ENCODE measurements at regions not wholly inside any gene's neighbourhood (a gene's known extent, or its start where the extent isn't known, plus 50 kb on each side); places are given as distances from the start of the nearest gene placed in this dataset.

- H3K4me3 ChIP-seq (ENCODE audit: low read depth in 1 of 3, low read length in 3 of 3): peak overlapping the region; percentile 40 to 53 (median 49)
- H3K9me3 ChIP-seq (ENCODE audit: control insufficient read depth in 2 of 2, insufficient read depth in 1 of 2, low read depth in 1 of 2, low read length in 1 of 2): no peaks in the 10 kb centered on the region
- peaks cover 0 to 10% (median 0%) of the 10 kb centered on the region in 3 donors for H3K27me3 ChIP-seq (ENCODE audit: control insufficient read depth in 3 of 3, insufficient read depth in 3 of 3, low read length in 3 of 3)
- H3K36me3 ChIP-seq (ENCODE audit: control insufficient read depth in 3 of 3, insufficient read depth in 2 of 3, low read depth in 1 of 3, low read length in 3 of 3): no peaks in the 10 kb centered on the region
- DNase-seq (peak; percentile 4 to 17), FAIRE-seq (no peak)
- H3K27ac ChIP-seq (ENCODE audit: low read depth in 1 of 3, low read length in 2 of 3): peak overlapping the region in 2 of 3 donors; percentile 61 to 90
- WGBS, 3 donors: 0 to 1% (median 0%) methylated on average over 5 of the region's 5 CpGs
- peaks cover 0 to 18% (median 0%) of the 10 kb centered on the region in 3 donors for H3K4me1 ChIP-seq (ENCODE audit: control insufficient read depth in 3 of 3, insufficient read depth in 2 of 3, low read depth in 1 of 3, low read length in 2 of 3)
These were observed 155.0 kb upstream of the LYZL2 start for GRCh38 chr10:30784524-30784896.

- FAIRE-seq (no peak), DNase-seq (peak; percentile 55 to 83)
- H3K36me3 ChIP-seq (ENCODE audit: control insufficient read depth in 3 of 3, insufficient read depth in 2 of 3, low read depth in 1 of 3, low read length in 3 of 3): no peaks in the 10 kb centered on the region
- no peaks in the 10 kb centered on the region for H3K9me3 ChIP-seq (ENCODE audit: control insufficient read depth in 2 of 2, insufficient read depth in 1 of 2, low read depth in 1 of 2, low read length in 1 of 2)
- peaks cover 0 to 10% (median 0%) of the 10 kb centered on the region in 3 donors for H3K27me3 ChIP-seq (ENCODE audit: control insufficient read depth in 3 of 3, insufficient read depth in 3 of 3, low read length in 3 of 3)
- peak overlapping the region in 2 of 3 donors; percentile 61 to 90 for H3K27ac ChIP-seq (ENCODE audit: low read depth in 1 of 3, low read length in 2 of 3)
- peaks cover 0 to 18% (median 0%) of the 10 kb centered on the region in 3 donors for H3K4me1 ChIP-seq (ENCODE audit: control insufficient read depth in 3 of 3, insufficient read depth in 2 of 3, low read depth in 1 of 3, low read length in 2 of 3)
- WGBS, 3 donors: 0 to 4% (median 1%) methylated on average over 18 of the region's 18 CpGs
- H3K4me3 ChIP-seq (ENCODE audit: low read depth in 1 of 3, low read length in 3 of 3): peak overlapping the region in 1 of 3 donors; percentile 2
These were observed 154.5 kb upstream of the LYZL2 start for GRCh38 chr10:30783939-30784501.

GRCh38 chr10:30782537-30783461, 153.2 kb upstream of the LYZL2 start:
- Histone ChIP-seq H3K36me3 (ENCODE audit: control insufficient read depth in 3 of 3, insufficient read depth in 2 of 3, low read depth in 1 of 3, low read length in 3 of 3) (no peaks in the 10 kb centered on the region), H3K4me3 (ENCODE audit: low read depth in 1 of 3, low read length in 3 of 3) (no peak overlapping the region), H3K27me3 (ENCODE audit: control insufficient read depth in 3 of 3, insufficient read depth in 3 of 3, low read length in 3 of 3) (peaks cover 0 to 10% (median 0%) of the 10 kb centered on the region in 3 donors), H3K4me1 (ENCODE audit: control insufficient read depth in 3 of 3, insufficient read depth in 2 of 3, low read depth in 1 of 3, low read length in 2 of 3) (peaks cover 0 to 18% (median 0%) of the 10 kb centered on the region in 3 donors), H3K9me3 (ENCODE audit: control insufficient read depth in 2 of 2, insufficient read depth in 1 of 2, low read depth in 1 of 2, low read length in 1 of 2) (no peaks in the 10 kb centered on the region), H3K27ac (ENCODE audit: low read depth in 1 of 3, low read length in 2 of 3) (peak overlapping the region in 2 of 3 donors; percentile 18 to 71)
- FAIRE-seq (no peak), DNase-seq (no peak)
- WGBS, 3 donors: 51 to 66% (median 58%) methylated on average over 15 of the region's 15 CpGs

- peak overlapping the region in 2 of 3 donors; percentile 6 to 42 for H3K27ac ChIP-seq (ENCODE audit: low read depth in 1 of 3, low read length in 2 of 3)
- H3K4me3 ChIP-seq (ENCODE audit: low read depth in 1 of 3, low read length in 3 of 3): no peak overlapping the region
- DNase-seq: no peak
- no peaks in the 10 kb centered on the region for H3K9me3 ChIP-seq (ENCODE audit: control insufficient read depth in 2 of 2, insufficient read depth in 1 of 2, low read depth in 1 of 2, low read length in 1 of 2)
- WGBS, 3 donors: 63 to 67% (median 64%) methylated on average over 7 of the region's 7 CpGs
- peaks cover 0 to 10% (median 0%) of the 10 kb centered on the region in 3 donors for H3K27me3 ChIP-seq (ENCODE audit: control insufficient read depth in 3 of 3, insufficient read depth in 3 of 3, low read length in 3 of 3)
- peaks cover 0 to 18% (median 0%) of the 10 kb centered on the region in 3 donors for H3K4me1 ChIP-seq (ENCODE audit: control insufficient read depth in 3 of 3, insufficient read depth in 2 of 3, low read depth in 1 of 3, low read length in 2 of 3)
- FAIRE-seq: no peak
- H3K36me3 ChIP-seq (ENCODE audit: control insufficient read depth in 3 of 3, insufficient read depth in 2 of 3, low read depth in 1 of 3, low read length in 3 of 3): no peaks in the 10 kb centered on the region
These were observed 152.6 kb upstream of the LYZL2 start for GRCh38 chr10:30782157-30782536.

- Histone ChIP-seq H3K9me3 (ENCODE audit: control insufficient read depth in 2 of 2, insufficient read depth in 1 of 2, low read depth in 1 of 2, low read length in 1 of 2) (no peaks in the 10 kb centered on the region), H3K4me3 (ENCODE audit: low read depth in 1 of 3, low read length in 3 of 3) (no peak overlapping the region), H3K27me3 (ENCODE audit: control insufficient read depth in 3 of 3, insufficient read depth in 3 of 3, low read length in 3 of 3) (peaks cover 0 to 10% (median 0%) of the 10 kb centered on the region in 3 donors), H3K27ac (ENCODE audit: low read depth in 1 of 3, low read length in 2 of 3) (no peak overlapping the region), H3K36me3 (ENCODE audit: control insufficient read depth in 3 of 3, insufficient read depth in 2 of 3, low read depth in 1 of 3, low read length in 3 of 3) (no peaks in the 10 kb centered on the region), H3K4me1 (ENCODE audit: control insufficient read depth in 3 of 3, insufficient read depth in 2 of 3, low read depth in 1 of 3, low read length in 2 of 3) (peaks cover 0 to 18% (median 0%) of the 10 kb centered on the region in 3 donors)
- FAIRE-seq (no peak), DNase-seq (no peak)
- 80 to 90% (median 84%) methylated on average over 12 of the region's 12 CpGs for WGBS, 3 donors
These were observed 152.1 kb upstream of the LYZL2 start for GRCh38 chr10:30781670-30782121.

GRCh38 chr10:30778769-30779168, 149.2 kb upstream of the LYZL2 start:
- no peak overlapping the region for H3K4me3 ChIP-seq (ENCODE audit: low read depth in 1 of 3, low read length in 3 of 3)
- peaks cover 0 to 10% (median 0%) of the 10 kb centered on the region in 3 donors for H3K4me1 ChIP-seq (ENCODE audit: control insufficient read depth in 3 of 3, insufficient read depth in 2 of 3, low read depth in 1 of 3, low read length in 2 of 3)
- no peaks in the 10 kb centered on the region for H3K9me3 ChIP-seq (ENCODE audit: control insufficient read depth in 2 of 2, insufficient read depth in 1 of 2, low read depth in 1 of 2, low read length in 1 of 2)
- H3K36me3 ChIP-seq (ENCODE audit: control insufficient read depth in 3 of 3, insufficient read depth in 2 of 3, low read depth in 1 of 3, low read length in 3 of 3): no peaks in the 10 kb centered on the region
- FAIRE-seq (no peak), DNase-seq (no peak)
- WGBS, 3 donors: 10 to 77% (median 46%) methylated on average over 1 of the region's 1 CpG
- no peak overlapping the region for H3K27ac ChIP-seq (ENCODE audit: low read depth in 1 of 3, low read length in 2 of 3)
- H3K27me3 ChIP-seq (ENCODE audit: control insufficient read depth in 3 of 3, insufficient read depth in 3 of 3, low read length in 3 of 3): peaks cover 0 to 4% (median 0%) of the 10 kb centered on the region in 3 donors

GRCh38 chr10:30775779-30776591, 146.4 kb upstream of the LYZL2 start:
- no peak for DNase-seq
- Histone ChIP-seq H3K9me3 (ENCODE audit: control insufficient read depth in 2 of 2, insufficient read depth in 1 of 2, low read depth in 1 of 2, low read length in 1 of 2) (peaks cover 0 to 6% of the 10 kb centered on the region in 2 donors), H3K27ac (ENCODE audit: low read depth in 1 of 3, low read length in 2 of 3) (peak overlapping the region in 1 of 3 donors; percentile 21), H3K27me3 (ENCODE audit: control insufficient read depth in 3 of 3, insufficient read depth in 3 of 3, low read length in 3 of 3) (no peaks in the 10 kb centered on the region), H3K4me3 (ENCODE audit: low read depth in 1 of 3, low read length in 3 of 3) (no peak overlapping the region), H3K4me1 (ENCODE audit: control insufficient read depth in 3 of 3, insufficient read depth in 2 of 3, low read depth in 1 of 3, low read length in 2 of 3) (no peaks in the 10 kb centered on the region), H3K36me3 (ENCODE audit: control insufficient read depth in 3 of 3, insufficient read depth in 2 of 3, low read depth in 1 of 3, low read length in 3 of 3) (no peaks in the 10 kb centered on the region)
- FAIRE-seq: no peak
- WGBS, 3 donors: 69 to 72% (median 70%) methylated on average over 10 of the region's 10 CpGs

GRCh38 chr10:30774261-30774660, 144.7 kb upstream of the LYZL2 start:
- no peaks in the 10 kb centered on the region for H3K36me3 ChIP-seq (ENCODE audit: control insufficient read depth in 3 of 3, insufficient read depth in 2 of 3, low read depth in 1 of 3, low read length in 3 of 3)
- FAIRE-seq (no peak), DNase-seq (no peak)
- no peaks in the 10 kb centered on the region for H3K27me3 ChIP-seq (ENCODE audit: control insufficient read depth in 3 of 3, insufficient read depth in 3 of 3, low read length in 3 of 3)
- no peak overlapping the region for H3K4me3 ChIP-seq (ENCODE audit: low read depth in 1 of 3, low read length in 3 of 3)
- H3K9me3 ChIP-seq (ENCODE audit: control insufficient read depth in 2 of 2, insufficient read depth in 1 of 2, low read depth in 1 of 2, low read length in 1 of 2): peaks cover 0 to 22% of the 10 kb centered on the region in 2 donors
- no peaks in the 10 kb centered on the region for H3K4me1 ChIP-seq (ENCODE audit: control insufficient read depth in 3 of 3, insufficient read depth in 2 of 3, low read depth in 1 of 3, low read length in 2 of 3)
- H3K27ac ChIP-seq (ENCODE audit: low read depth in 1 of 3, low read length in 2 of 3): no peak overlapping the region
- WGBS, 3 donors: 92 to 93% (median 92%) methylated on average over 9 to 10 of the region's 10 CpGs

All from small intestine (tissue), 7 donors.